ENCODE measurements at regions not wholly inside any gene's neighbourhood (a gene's known extent, or its start where the extent isn't known, plus 50 kb on each side); places are given as distances from the start of the nearest gene placed in this dataset.

DNA sequence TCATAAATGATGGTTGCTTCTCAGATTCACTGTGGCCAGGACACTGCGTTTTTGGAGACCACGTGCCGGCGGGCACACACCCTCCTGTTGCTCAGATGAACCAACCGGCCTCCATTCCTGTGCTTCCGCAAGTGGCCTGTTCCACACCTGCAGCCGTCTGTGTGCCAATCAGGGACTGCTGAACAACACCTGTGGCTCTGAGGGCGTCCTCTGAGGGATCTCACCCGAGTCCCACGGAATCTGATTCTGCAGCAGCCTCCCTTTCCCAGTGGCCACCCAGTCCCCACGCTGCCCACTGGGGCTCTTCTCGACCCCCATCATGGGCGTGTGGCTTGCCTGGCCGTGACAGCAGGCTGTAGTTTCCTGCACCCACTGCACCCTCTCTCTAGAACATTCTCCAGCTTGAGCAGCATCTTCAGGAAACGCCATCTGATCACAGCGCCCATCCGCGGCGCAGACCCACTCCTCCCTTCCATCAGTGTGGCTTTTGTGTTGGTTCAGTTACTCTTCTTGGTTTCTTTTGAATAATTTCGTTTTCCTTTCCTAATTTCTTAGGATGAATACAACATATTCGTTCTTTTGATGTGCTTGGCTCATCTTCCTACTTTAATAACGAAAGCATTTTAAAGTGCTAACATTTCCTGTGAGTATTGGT, 65.1 kb upstream of the SLC22A11 start:
- peak overlapping the region in 1 of 10 donors; percentile 3 for H3K27ac Mint-ChIP-seq
- peak overlapping the region in 7 of 10 donors; percentile 2 to 63 (median 53) for H3K4me3 Mint-ChIP-seq
- peak in 2 of 10 donors; percentile 12 to 22 for DNase-seq
- H3K27me3 Mint-ChIP-seq: peaks cover 15 to 50% (median 29%) of the 10 kb centered on the region in 5 donors
- H3K36me3 Mint-ChIP-seq: no peaks in the 10 kb centered on the region
- ATAC-seq: peak; percentile 35 to 70
- no peaks in the 10 kb centered on the region for H3K9me3 Mint-ChIP-seq
- POLR2A ChIA-PET: no interaction called here
- H3K4me1 Mint-ChIP-seq: peaks cover 9 to 20% (median 16%) of the 10 kb centered on the region in 4 donors

DNA sequence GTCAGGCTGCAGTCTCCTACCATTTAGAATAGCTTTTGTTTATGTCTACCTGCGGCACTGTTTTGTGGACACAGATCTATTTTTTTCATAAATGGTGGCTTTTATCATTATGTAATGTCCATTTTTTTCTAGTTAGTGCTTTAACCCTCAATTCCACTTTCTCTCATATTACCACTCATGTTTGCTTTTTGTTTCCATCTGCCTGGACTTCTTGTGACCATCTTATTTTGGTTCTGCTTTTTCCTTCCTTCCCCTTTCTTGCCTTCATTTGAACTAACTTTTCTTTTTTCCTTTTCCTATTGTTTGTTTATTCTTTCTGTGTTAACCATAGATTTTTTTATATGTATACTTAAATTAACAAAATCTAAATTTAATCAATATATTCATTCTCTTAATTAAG, 63.2 kb upstream of the SLC22A11 start:
- peaks cover 9 to 20% (median 16%) of the 10 kb centered on the region in 4 donors for H3K4me1 Mint-ChIP-seq
- ATAC-seq: no peak
- POLR2A ChIA-PET: no interaction called here
- H3K27ac Mint-ChIP-seq: no peak overlapping the region
- H3K27me3 Mint-ChIP-seq: peaks cover 13 to 46% (median 28%) of the 10 kb centered on the region in 5 donors
- H3K36me3 Mint-ChIP-seq: no peaks in the 10 kb centered on the region
- H3K4me3 Mint-ChIP-seq: no peak overlapping the region
- H3K9me3 Mint-ChIP-seq: no peaks in the 10 kb centered on the region
- DNase-seq: no peak

DNA sequence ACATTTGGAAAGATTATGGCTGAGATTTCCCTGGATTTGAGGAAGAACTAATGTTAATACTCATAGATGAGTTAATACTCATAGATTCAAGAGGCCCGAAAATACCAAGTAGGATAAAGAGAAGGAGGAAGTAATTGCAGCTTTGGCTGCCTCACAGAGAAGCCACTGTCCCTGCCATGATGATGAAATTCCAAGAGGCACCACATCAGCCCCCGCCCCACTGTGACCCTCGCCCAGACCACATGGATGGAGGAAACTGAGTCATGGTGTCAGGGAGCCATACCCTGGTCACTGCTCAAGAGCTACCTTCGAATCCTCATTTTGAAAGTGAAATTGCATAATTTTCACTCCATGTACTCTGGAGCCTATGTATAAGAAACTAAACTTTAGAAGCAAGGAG, 57.6 kb upstream of the SLC22A11 start:
- no peaks in the 10 kb centered on the region for H3K9me3 Mint-ChIP-seq
- H3K36me3 Mint-ChIP-seq: no peaks in the 10 kb centered on the region
- H3K4me1 Mint-ChIP-seq: peaks cover 0 to 2% (median 0%) of the 10 kb centered on the region in 4 donors
- H3K4me3 Mint-ChIP-seq: no peak overlapping the region
- H3K27ac Mint-ChIP-seq: no peak overlapping the region
- peaks cover 7 to 28% (median 11%) of the 10 kb centered on the region in 5 donors for H3K27me3 Mint-ChIP-seq
- DNase-seq (no peak), ATAC-seq (no peak)
- POLR2A ChIA-PET: no interaction called here

DNA sequence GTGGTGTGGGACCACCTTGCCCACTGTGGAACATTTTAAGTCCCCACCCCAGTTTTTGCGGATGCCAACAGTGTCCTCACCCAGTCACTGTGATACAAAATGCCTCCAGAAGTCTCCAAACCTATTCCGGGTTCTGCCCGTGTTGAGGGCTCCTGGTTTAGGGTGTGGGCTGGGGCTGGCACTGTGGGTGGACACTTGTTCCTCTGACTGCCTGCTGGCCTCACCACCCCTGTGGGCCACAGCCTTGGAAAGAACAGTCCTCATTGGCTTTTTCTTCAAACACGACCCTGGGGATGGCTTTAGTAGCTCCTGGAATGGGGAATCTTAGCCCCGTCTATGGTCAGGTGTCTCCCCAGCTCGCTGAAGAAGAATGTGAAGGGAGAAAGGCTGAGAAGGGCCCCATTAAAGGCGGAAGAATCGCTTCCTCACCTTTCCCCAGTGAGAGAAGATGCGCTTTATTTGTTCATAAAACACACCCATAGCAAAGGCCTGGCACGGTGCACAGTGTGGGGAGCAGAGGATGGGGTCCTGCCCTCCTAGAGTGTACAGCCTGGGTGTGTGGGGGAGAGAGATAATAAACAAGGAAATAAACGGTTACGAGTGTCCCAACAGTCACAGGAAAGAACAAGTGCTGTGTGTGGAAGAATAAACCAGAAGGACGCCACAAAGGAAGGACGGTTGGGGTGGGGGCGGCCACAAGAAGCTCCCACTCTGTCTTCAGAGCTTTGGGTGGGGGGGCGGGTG, 56.3 kb upstream of the SLC22A11 start:
- DNase-seq: no peak
- Mint-ChIP-seq H3K27me3 (peaks cover 6 to 22% (median 11%) of the 10 kb centered on the region in 5 donors), H3K4me1 (peaks cover 0 to 2% (median 0%) of the 10 kb centered on the region in 4 donors), H3K27ac (peak overlapping the region in 1 of 10 donors; percentile 26), H3K9me3 (peaks cover 0 to 5% (median 2%) of the 10 kb centered on the region in 9 donors), H3K4me3 (no peak overlapping the region), H3K36me3 (peaks cover 0 to 2% (median 0%) of the 10 kb centered on the region in 3 donors)
- no peak for ATAC-seq
- POLR2A ChIA-PET: no interaction called here

DNA sequence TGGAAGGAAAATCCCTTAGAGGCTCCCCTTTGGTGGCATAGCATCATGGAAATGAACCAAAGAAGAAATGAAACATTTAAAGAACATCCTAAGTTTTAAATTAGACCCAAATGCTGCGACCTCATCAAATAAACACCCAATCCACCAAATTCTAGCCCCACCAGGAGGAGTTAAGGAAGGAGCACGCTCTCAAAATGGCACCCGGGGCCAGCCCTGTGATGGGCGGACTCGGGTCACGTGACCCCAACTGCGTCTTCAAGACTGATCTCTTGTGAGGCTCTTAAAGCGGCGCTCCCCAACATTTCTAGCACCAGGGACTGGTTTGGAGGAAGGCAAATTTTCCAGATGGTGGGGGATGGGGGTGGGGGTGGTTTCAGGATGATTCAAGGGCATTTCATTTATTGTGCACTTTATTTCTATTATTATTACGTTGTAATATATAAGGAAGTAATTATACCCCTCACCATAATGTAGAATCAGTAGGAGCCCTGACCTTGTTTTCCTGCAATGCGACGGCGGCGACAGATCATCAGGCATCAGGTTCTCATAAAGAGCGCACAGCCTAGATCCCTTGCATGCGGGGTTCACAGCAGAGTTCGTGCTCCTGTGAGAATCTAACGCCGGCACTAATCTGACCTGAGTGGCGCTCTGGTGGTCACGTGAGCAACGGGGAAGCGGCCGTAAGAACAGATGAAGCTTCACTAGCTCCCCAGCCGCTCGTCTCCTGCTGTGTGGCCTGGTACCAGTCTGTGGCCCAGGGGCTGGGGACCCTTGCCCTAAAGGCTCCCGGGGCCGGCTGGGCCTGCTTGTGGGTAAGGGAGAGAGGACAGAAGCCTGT, 55.3 kb upstream of the SLC22A11 start:
- Mint-ChIP-seq H3K9me3 (peaks cover 0 to 11% (median 6%) of the 10 kb centered on the region in 9 donors), H3K36me3 (peaks cover 0 to 11% (median 0%) of the 10 kb centered on the region in 3 donors), H3K4me1 (peaks cover 0 to 2% (median 0%) of the 10 kb centered on the region in 4 donors), H3K4me3 (no peak overlapping the region), H3K27ac (no peak overlapping the region), H3K27me3 (peaks cover 3 to 18% (median 9%) of the 10 kb centered on the region in 5 donors)
- no peak for DNase-seq
- POLR2A ChIA-PET: no interaction called here
- no peak for ATAC-seq

DNA sequence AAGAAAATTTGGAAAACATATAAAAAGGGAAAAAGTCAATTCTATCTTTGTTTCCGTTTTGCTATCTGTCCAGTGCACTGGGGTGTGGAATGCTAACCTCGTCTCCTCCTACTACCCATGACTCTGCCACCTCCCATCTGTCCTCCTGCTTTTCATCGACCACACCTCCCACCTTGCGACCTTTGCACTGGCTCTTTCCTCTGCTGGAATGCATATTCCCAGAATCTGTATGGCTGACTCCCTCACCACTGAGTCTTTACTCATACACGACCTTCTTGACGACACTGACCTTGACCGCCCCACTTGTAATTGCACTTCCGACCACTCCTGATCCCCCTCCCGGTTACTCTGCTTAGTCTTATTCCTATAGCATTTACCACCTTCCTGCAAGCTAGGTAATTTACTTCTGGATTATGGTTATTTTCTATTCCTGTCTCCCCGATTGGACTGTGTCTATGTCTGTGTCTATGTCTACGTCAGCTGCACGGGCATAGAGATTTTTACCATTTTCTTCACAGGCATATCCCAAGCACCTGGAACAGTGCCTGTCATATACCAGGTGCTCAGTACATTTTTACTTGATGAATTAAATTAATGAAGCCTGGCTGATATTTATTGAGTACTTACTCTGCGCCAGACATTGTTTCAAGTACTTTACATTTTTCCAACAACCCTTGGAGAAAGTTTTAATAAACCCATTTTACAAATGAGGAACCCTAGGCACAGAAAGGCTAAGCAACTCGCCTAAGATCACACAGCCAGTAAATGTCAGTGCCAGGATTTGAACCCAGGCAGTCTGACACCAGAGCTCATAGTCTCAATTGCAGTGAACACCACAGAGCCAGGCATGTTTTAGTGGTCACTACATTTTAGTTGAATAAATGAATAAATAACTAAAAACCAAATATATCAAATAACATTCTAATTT, 54.0 kb upstream of the SLC22A11 start:
- Mint-ChIP-seq H3K9me3 (peaks cover 0 to 11% (median 7%) of the 10 kb centered on the region in 9 donors), H3K27me3 (peaks cover 3 to 18% (median 10%) of the 10 kb centered on the region in 5 donors)

DNA sequence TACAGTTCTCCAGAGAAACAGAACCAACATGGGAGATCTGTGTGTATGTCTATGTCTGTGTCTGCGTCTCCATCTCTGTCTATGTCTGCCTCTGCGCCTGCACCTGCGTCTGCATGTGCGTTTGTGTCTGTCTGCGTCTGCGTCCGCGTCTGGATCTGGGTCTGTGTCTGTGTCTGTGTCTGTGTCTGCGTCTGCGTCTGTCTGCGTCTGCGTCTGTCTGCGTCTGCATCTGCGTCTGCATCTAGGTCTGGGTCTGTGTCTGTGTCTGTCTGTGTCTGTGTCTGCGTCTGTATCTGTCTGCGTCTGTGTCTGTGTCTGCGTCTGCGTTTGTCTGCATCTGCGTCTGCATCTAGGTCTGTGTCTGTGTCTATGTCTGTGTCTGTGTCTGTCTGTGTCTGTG, 53.1 kb upstream of the SLC22A11 start:
- DNase-seq (no peak), ATAC-seq (no peak)
- peaks cover 3 to 18% (median 10%) of the 10 kb centered on the region in 5 donors for H3K27me3 Mint-ChIP-seq
- H3K36me3 Mint-ChIP-seq: peaks cover 0 to 11% (median 0%) of the 10 kb centered on the region in 3 donors
- peaks cover 0 to 11% (median 7%) of the 10 kb centered on the region in 9 donors for H3K9me3 Mint-ChIP-seq
- POLR2A ChIA-PET: no interaction called here
- no peak overlapping the region for H3K27ac Mint-ChIP-seq
- no peak overlapping the region for H3K4me3 Mint-ChIP-seq
- peaks cover 0 to 2% (median 0%) of the 10 kb centered on the region in 4 donors for H3K4me1 Mint-ChIP-seq

More for the DNA sequence above, 54.0 kb upstream of the SLC22A11 start:
- Mint-ChIP-seq H3K4me3 (no peak overlapping the region), H3K36me3 (peaks cover 0 to 11% (median 0%) of the 10 kb centered on the region in 3 donors), H3K27ac (no peak overlapping the region), H3K4me1 (peaks cover 0 to 2% (median 0%) of the 10 kb centered on the region in 4 donors)
- ATAC-seq (no peak), DNase-seq (no peak)
- POLR2A ChIA-PET: no interaction called here

DNA sequence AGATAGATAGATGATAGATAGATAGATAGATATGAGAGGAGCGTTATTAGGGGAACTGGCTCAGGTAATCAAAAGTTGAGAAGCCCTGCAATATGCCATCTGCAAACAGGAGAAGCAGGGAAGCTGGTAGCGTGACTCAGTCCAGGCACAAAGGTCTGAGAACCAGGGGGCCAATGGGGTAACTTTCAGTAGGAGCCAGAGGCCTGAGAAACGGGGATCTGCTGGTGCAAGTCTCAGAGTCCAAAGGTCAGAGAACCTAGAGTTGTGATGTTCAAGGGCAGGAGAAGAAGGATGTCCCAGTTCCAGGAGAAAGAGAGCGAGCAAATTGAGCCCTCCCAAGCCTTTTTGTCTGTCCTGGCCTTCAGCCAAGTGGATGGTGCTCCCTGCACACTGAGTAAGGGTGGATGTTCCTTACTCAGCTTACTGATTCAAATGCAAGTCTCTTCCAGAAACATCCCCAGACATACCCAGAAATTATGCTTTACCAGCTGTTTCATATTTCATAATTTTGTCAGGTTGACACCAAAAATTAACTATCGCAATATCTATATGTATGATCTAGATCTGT, 52.5 kb upstream of the SLC22A11 start:
- peaks cover 0 to 2% (median 0%) of the 10 kb centered on the region in 4 donors for H3K4me1 Mint-ChIP-seq
- DNase-seq (no peak), ATAC-seq (no peak)
- POLR2A ChIA-PET: no interaction called here
- H3K4me3 Mint-ChIP-seq: no peak overlapping the region
- no peak overlapping the region for H3K27ac Mint-ChIP-seq
- H3K27me3 Mint-ChIP-seq: peaks cover 3 to 23% (median 14%) of the 10 kb centered on the region in 5 donors
- peaks cover 0 to 11% (median 0%) of the 10 kb centered on the region in 3 donors for H3K36me3 Mint-ChIP-seq
- H3K9me3 Mint-ChIP-seq: peaks cover 0 to 11% (median 7%) of the 10 kb centered on the region in 9 donors

DNA sequence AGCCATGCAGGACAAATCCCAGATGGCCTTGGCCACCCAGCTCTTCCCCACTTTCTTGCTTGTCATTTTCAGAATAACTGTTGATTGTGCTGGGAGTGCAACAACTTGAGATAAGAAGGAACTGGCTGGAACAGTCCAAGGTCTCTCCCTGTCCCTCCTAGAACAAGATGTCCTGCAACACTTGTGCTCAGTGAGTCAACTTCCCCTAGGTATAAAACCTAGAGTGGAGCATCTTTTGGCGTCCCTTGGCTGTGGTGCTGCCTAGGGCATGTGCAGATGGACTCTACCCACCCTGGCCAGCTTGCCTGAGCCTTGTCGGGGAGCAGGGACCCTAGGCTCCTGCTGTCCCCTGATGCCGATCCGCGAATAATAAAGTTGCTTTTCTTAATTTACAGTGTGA, 50.7 kb upstream of the SLC22A11 start:
- Mint-ChIP-seq H3K27me3 (peaks cover 3 to 19% (median 10%) of the 10 kb centered on the region in 5 donors), H3K9me3 (peaks cover 0 to 11% (median 7%) of the 10 kb centered on the region in 9 donors), H3K36me3 (peaks cover 0 to 11% (median 0%) of the 10 kb centered on the region in 3 donors), H3K4me1 (no peaks in the 10 kb centered on the region), H3K27ac (no peak overlapping the region), H3K4me3 (no peak overlapping the region)
- no peak for DNase-seq
- ATAC-seq: no peak
- POLR2A ChIA-PET: no interaction called here
